T47D (cell line): ENCODE measurements at regions not wholly inside any gene's neighbourhood (a gene's known extent, or its start where the extent isn't known, plus 50 kb on each side); places are given as distances from the start of the nearest gene placed in this dataset.
"Not testable (repeated sequence)": the region's sequence is repeated elsewhere in the genome, so short reads cannot be mapped to it uniquely, and the experiment has no call there.

Source experiments
- DNase-seq, 2 experiments: peaks; one replicate each; pipeline versions ENCODE4 v3.0.0 to v3.0.0-alpha.2; 2011 to 2012; ENCODE audit warnings: low read depth in 1 of 2, low spot score in 1 of 2
- JUND ChIP-seq: IDR thresholded peaks from 2 replicates; pipeline ENCODE4 v1.6.1; 2012; ENCODE audit warnings: low read depth
- in situ Hi-C: cut with HindIII; loops from 2 replicates; pipeline ENCODE4 v1.10.0; 2016; ENCODE audit warnings: low sequenced_read_pairs, low pct_unique_long_range_greater_than_20kb

DNA sequence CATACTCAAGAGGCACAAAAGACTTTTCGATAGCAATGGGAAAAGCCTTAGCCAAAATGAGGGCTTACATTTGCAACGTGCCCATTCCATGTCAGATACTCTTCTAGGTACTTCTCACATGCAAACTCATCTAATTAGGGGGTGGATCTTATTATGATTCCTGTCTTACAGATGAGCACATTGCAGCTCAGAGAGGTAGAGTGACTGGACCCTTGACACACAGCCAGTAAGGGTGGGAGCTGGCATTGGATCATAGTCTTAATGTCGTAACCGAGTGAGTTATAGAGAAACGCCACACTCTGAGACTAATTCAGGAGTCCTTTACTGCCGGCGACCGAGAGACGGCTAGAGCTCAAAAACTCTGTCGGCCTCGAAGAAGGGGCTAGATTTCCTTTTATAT lies 78.8 kb upstream of the GRIN2A start:
- TF ChIP-seq JUND: no peak
- in situ Hi-C loops: no loop called here
- DNase-seq: no peak

- DNase-seq, in situ Hi-C loops: not testable (repeated sequence)
These were observed 79.3 kb upstream of the GRIN2A start for GRCh38 chr16:10261526-10261925.

DNA sequence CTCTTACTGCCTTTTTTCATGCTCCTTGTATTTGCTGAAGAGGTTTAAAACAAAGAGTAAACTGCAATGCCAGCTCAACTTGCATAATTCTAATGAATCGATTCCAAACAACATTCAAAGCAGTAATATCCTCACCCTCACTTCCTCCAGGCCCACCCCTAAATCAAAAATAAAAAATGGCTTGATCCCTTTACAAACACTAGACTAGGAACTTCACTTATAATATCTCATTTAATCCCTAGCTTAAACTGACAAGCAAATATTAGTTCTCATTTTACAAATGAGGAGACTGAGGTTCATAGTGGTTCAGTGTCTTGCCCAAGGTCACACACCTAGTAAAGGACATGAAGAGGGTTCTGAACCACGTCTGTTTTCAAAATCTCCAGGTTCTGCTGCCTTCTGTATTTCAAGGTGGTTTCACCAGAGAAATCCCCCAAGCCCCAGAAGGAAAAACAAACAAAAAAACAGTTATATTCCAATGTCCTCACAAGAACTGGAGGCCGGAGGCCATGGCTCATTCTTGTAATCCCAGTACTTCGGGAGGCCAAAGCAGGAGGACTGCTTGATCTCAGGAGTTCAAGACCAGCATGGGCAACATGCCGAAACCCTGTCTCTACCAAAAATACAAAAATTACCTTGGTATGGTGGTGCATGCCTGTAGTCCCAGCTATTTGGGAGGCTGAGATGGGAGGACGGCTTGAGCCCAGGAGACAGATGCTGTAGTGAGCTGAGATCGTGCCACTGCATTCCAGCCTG lies 80.3 kb upstream of the GRIN2A start:
- TF ChIP-seq JUND: no peak
- in situ Hi-C loops: no loop called here

GRCh38 chr16:10265770-10266615 lies 83.8 kb upstream of the GRIN2A start:
- TF ChIP-seq JUND: no peak
- DNase-seq: no peak
- in situ Hi-C loops: no loop called here

More for the DNA sequence above, 80.3 kb upstream of the GRIN2A start:
- no peak for DNase-seq

GRCh38 chr16:10266809-10267208 lies 84.6 kb upstream of the GRIN2A start:
- TF ChIP-seq JUND: no peak
- in situ Hi-C loops: no loop called here
- DNase-seq: no peak

DNA sequence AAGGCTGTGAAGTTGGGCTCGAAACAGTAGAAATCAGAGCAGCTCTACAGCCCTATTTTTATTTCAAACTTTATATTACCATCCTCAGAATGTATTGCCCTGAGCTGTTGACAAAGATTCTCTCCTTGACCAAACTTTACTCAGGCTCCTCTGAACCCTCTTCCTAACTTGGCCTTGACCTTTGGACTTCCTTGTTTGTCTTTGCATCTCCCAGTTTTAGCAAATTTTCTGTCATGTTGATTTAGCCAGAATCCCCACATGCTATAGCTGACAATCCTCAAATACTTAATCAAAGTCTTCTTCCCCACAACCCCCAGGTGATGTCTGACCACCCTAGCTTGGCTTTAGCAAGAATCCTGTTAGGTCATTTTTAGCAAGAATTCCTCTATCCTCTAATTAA lies 87.4 kb upstream of the GRIN2A start:
- no peak for TF ChIP-seq JUND
- in situ Hi-C loops: no loop called here
- DNase-seq: no peak

DNA sequence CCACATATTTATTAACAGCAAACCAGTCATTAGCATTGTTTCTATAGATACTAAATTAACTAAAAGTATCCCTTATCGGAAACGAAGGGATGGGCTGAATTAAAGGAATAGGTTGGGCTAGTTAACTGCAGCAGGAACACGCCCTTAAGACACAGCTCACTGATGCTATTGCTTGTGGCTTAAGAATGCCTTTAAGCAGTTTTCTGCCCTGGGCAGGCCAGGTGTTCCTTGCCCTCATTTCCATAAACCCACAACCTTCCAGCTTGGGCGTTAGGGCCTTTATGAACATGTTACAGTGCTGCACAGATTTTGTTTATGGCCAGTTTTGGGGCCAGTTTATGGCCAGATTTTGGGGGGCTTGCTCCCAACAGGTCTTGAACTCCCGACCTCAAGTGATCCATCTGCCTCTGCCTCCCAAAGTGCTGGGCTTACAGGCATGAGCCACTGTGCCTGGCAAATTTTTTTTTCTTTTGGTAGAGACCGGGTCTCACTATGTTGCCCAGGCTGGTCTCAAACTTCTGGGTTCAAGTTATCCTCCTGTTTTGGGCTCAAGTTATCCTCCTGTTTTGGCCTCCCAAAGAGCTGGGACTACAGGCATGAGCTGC lies 90.1 kb upstream of the GRIN2A start:
- DNase-seq, in situ Hi-C loops: not testable (repeated sequence)

- DNase-seq, in situ Hi-C loops: not testable (repeated sequence)
These were observed 93.2 kb upstream of the GRIN2A start for GRCh38 chr16:10275214-10275996.

- no peak for DNase-seq
- no peak for TF ChIP-seq JUND
- in situ Hi-C loops: no loop called here
These were observed 95.4 kb upstream of the GRIN2A start for GRCh38 chr16:10277597-10277996.

DNA sequence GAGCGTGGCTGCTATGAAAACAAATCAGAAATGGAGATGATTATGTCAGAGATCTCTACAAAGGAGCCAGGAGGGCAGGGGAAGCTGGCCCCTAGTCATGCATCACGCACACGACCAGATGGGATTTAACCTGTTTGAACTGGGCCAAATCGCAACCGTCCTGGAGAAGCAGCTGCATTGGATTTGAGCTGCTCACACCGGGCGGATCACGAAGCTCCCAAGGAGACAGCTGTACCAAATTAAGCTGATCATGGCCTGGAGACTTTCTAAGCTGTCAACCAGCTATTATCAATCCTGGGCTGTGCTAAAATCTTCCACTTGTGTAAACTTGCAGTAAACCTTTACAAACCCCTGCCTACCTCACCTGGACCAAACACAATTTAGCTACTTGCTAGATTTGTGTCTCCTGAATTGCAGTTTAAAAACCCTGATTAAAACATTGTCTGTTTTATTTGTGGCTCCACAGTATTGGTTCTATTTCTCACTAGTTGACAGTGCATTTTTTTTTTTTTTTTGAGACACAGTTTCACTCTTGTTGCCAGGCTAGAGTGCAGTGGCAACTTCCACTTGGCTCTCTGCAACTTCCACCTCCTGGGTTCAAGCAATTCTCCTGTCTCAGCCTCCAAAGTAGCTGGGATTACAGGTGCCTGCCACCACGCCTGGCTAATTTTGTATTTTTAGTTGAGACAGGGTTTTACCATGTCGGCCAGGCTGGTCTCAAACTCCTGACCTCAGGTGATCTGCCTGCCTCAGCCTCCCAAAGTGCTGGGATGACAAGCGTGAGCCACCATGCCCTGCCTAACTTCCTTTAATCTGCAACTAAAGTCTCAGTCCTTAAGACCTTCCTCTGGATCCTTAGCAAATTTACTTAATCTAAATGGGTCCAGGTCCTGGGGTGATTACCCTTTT lies 98.3 kb upstream of the GRIN2A start:
- TF ChIP-seq JUND: no peak
- no peak for DNase-seq
- in situ Hi-C loops: no loop called here

DNA sequence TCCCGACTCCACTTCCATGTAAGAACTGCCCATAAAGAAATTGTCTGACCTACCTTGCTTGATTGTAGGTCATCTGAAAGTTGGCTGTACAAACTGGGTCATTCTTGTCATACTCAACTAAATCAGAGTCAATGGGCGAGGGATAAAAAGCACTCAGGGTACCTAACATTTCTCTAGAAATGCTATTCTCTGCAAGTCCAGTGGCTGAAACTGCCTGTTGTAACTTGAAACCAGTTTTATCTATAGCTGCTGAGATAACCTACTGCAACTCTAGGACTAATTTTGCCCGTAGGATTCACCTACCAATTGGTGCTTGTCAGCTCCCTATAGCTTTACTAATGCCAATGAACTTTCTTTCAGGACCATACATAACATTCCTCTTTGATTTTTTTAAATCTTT lies 100.1 kb upstream of the GRIN2A start:
- in situ Hi-C loops: no loop called here
- TF ChIP-seq JUND: no peak
- no peak for DNase-seq

GRCh38 chr16:10283246-10283645 lies 101.0 kb upstream of the GRIN2A start:
- in situ Hi-C loops, DNase-seq: not testable (repeated sequence)

GRCh38 chr16:10290467-10291105 lies 95.3 kb upstream of the ATF7IP2 start:
- in situ Hi-C loops, DNase-seq: not testable (repeated sequence)

GRCh38 chr16:10292197-10292596 lies 93.7 kb upstream of the ATF7IP2 start:
- in situ Hi-C loops, DNase-seq: not testable (repeated sequence)

DNA sequence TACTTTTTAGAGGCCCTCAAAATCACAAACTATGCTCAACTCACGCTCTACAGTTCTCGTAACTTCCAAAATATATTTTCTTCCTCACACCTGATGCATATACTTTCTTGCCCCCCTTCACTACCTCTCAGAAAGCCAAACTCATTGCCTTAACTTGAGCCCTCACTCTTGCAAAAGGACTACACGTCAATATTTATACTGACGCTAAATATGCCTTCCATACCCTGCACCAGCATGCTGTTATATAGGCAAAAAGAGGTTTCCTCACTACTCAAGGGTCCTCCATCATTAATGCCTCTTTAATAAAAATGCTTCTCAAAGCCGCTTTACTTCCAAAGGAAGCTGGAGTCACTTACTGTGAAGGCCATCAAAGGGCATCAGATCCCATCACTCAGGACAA lies 92.9 kb upstream of the ATF7IP2 start:
- DNase-seq, in situ Hi-C loops: not testable (repeated sequence)

- in situ Hi-C loops, DNase-seq: not testable (repeated sequence)
These were observed 91.7 kb upstream of the ATF7IP2 start for GRCh38 chr16:10294153-10294552.
